NT2/D1 (cell line): ENCODE measurements at regions not wholly inside any gene's neighbourhood (a gene's known extent, or its start where the extent isn't known, plus 50 kb on each side); places are given as distances from the start of the nearest gene placed in this dataset.

Experiments
- SUZ12 ChIP-seq: IDR thresholded peaks from 2 replicates; pipeline ENCODE4 v1.6.1; 2011; ENCODE audit not compliant: insufficient read length, insufficient read depth; ENCODE audit errors: extremely low read depth
- YY1 ChIP-seq: IDR thresholded peaks from 2 replicates; pipeline ENCODE4 v1.6.1; 2011; ENCODE audit not compliant: insufficient read length, insufficient read depth
- ZNF274 ChIP-seq: IDR thresholded peaks from 2 replicates; pipeline ENCODE4 v1.6.1; 2011; ENCODE audit warnings: mild to moderate bottlenecking, low read depth, low read length

DNA sequence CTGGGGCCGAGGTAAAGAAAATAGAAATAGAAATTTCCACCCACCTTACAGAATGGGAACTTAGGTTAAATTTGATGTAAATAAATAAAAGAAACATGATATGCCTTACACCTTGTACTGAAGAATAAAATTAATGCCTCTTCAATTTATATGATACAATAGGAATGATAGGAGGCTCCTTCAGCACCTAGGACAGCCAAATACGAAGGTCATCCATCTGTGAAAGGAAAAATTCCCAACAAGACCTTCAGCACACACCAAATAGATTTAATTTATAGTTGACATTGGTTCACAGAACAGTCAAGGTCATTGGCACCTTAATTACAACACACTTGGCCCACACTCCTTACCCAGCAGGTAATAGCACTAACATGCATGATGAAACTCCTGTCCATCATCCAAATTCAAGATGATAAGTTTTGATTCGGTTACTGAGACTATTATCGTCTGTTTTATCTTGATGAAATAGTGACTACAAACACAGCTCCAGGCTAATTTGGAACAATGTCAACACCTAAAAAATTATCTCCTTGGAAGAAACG is 250.9 kb downstream of the SNX13 start:
- TF ChIP-seq YY1 (no peak), ZNF274 (no peak), SUZ12 (no peak)
